Spleen (tissue), 7 donors: ENCODE measurements at regions not wholly inside any gene's neighbourhood (a gene's known extent, or its start where the extent isn't known, plus 50 kb on each side); places are given as distances from the start of the nearest gene placed in this dataset.

Experiments
- POLR2A ChIP-seq, 3 donors: fragments of 450-650 bp; IDR thresholded peaks; one replicate each; pipeline ENCODE4 v1.5.1; 2017; ENCODE audit warnings: antibody characterized with exemption in 3 of 3, mild to moderate bottlenecking in 1 of 3
- TF ChIP-seq, protein P1 (sequence below), 11 experiments: fragments of 200-600 bp in 7 of 11; fragments of 450-650 bp in 4 of 11; sonication (generic) in 4 of 11; IDR thresholded peaks in 8 of 11; conservative IDR thresholded peaks in 3 of 11; 1 replicate in 7 of 11; 2 replicates in 4 of 11; pipeline versions ENCODE4 v1.4.0 to v1.8.0; 2016 to 2021; ENCODE audit warnings: antibody characterized with exemption in 11 of 11, inconsistent platforms in 4 of 11, mild to moderate bottlenecking in 1 of 11
- donor health status: DM: no; HTN: no; CAD: no; lungs with moderate emphysema.
- donor health status: DM: no; HTN: no; CAD: no.
- donor health status: DM: no; HTN: no; CAD: no.

DNA sequence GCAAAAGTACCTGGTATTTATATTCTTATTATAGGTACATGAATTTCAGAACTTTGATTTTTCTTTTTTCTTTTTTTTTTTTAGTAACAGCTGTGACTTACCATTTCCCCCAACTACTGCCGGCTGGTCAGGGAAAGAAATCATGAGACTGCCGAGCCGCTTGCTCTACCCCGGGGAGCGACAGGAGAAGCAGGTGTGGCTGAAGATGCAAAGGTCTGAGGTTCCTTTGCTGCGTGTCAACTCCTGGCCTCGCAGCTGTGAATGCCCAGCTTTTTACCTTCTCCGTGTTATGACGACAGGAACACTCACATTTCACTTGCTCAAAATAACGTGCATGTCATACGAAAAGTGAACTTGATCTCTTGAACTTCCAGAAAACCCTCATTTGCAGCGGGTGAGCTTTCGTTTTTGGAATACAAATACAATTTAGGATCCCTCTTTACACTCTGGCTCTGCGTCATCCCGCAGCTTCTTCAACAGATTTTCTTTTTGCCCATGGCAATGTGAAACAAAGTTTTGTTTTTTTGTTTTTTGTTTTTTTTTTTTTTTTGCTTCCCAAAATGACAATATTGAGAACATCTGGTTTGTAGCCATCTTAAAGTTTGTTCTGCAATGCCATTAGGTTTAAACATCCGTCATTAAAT is 117.9 kb downstream of the EFNB2 start:
- TF ChIP-seq, protein P1, sequence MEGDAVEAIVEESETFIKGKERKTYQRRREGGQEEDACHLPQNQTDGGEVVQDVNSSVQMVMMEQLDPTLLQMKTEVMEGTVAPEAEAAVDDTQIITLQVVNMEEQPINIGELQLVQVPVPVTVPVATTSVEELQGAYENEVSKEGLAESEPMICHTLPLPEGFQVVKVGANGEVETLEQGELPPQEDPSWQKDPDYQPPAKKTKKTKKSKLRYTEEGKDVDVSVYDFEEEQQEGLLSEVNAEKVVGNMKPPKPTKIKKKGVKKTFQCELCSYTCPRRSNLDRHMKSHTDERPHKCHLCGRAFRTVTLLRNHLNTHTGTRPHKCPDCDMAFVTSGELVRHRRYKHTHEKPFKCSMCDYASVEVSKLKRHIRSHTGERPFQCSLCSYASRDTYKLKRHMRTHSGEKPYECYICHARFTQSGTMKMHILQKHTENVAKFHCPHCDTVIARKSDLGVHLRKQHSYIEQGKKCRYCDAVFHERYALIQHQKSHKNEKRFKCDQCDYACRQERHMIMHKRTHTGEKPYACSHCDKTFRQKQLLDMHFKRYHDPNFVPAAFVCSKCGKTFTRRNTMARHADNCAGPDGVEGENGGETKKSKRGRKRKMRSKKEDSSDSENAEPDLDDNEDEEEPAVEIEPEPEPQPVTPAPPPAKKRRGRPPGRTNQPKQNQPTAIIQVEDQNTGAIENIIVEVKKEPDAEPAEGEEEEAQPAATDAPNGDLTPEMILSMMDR (IDR thresholded peaks at IDR 0.05 in 8 of 11, conservative IDR thresholded peaks at IDR 0.05 in 3 of 11), result no peak
- TF ChIP-seq POLR2A (IDR thresholded peaks at IDR 0.05), result no peak
